NCI-H1694 treated with DMSO at 0.1 percent for 48 hours (cell line): ENCODE measurements at regions not wholly inside any gene's neighbourhood (a gene's known extent, or its start where the extent isn't known, plus 50 kb on each side); places are given as distances from the start of the nearest gene placed in this dataset.
"Not testable (repeated sequence)": the region's sequence is repeated elsewhere in the genome, so short reads cannot be mapped to it uniquely, and the experiment has no call there.

Experiments used
- DNase-seq: peaks from one replicate; lab custom pipeline; 2025; lab: John Stamatoyannopoulos, UW

- no peak for DNase-seq
These were observed 375.9 kb downstream of the NXPH1 start for GRCh38 chr7:8809320-8809719.

- DNase-seq = no peak
These were observed 384.1 kb downstream of the NXPH1 start for GRCh38 chr7:8817448-8818036.

- DNase-seq = no peak
These were observed 385.0 kb downstream of the NXPH1 start for GRCh38 chr7:8818406-8818805.

GRCh38 chr7:8822595-8822994 lies 389.2 kb downstream of the NXPH1 start:
- DNase-seq = no peak

- peak; percentile 4 for DNase-seq
These were observed 390.1 kb downstream of the NXPH1 start for GRCh38 chr7:8823486-8823885.

DNA sequence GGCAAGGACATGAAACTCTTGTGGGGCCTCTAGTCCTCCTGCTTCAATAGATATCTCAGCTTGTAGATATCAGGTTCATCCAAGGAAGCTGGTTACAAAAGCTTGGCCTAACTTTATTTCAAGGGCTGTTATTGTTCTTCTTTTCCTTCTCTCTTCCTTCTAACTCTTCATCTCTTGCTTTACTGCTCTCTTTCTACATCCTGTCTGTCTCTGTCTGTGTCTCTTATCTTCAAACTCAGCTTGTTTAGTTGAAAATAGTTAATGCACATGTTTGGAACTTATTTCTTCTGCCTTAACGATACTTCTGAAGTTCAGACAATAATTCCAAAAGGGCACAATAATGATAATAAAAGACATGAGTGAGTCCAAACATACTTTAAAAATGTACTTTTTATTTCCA lies 393.9 kb downstream of the NXPH1 start:
- no peak for DNase-seq

DNA sequence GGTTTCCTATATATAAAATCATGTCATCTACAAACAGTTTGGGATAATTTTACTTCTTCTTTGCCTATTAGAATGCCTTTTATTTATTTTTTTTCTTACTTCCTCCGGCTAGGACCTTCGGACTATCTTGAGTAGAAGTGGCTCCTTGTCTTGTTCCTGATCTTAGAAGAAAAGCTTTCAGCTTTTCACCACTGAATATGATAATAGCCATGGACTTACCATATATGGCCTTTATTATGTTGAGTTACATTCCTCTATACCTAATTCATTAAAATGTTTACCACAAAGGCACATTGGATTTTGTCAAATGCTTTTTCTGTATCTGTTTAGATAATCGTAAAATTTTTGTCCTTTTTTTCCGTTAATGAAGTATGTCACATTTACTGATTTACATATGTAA lies 395.7 kb downstream of the NXPH1 start:
- no peak for DNase-seq

- DNase-seq = no peak
These were observed 398.0 kb downstream of the NXPH1 start for GRCh38 chr7:8831376-8831775.

- no peak for DNase-seq
These were observed 399.9 kb downstream of the NXPH1 start for GRCh38 chr7:8833355-8833754.

DNA sequence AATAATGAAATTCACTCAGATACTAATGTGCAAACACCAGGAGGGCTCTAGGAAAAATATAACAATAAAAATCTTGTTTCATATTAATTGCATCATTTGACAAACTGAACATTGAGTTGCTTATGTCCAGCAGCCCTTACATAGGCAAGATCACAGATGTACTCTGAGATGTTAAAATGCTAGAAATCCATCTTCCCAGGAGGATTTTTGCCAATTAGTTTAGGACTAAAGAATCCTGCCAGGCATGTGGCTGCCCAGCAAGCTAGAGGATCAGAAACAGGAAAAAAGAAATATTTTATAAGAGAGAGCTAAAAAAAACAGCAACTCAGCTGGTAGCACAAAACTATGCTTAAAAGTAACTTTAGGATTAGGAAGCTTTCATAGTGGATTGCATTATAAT lies 407.8 kb downstream of the NXPH1 start:
- no peak for DNase-seq

- DNase-seq = no peak
These were observed 438.3 kb downstream of the NXPH1 start for GRCh38 chr7:8871716-8872115.

GRCh38 chr7:8881916-8882315 lies 448.5 kb downstream of the NXPH1 start:
- no peak for DNase-seq

- no peak for DNase-seq
These were observed 452.1 kb downstream of the NXPH1 start for GRCh38 chr7:8885480-8886000.

GRCh38 chr7:8890346-8890745 lies 456.9 kb downstream of the NXPH1 start:
- not testable (repeated sequence) for DNase-seq

DNA sequence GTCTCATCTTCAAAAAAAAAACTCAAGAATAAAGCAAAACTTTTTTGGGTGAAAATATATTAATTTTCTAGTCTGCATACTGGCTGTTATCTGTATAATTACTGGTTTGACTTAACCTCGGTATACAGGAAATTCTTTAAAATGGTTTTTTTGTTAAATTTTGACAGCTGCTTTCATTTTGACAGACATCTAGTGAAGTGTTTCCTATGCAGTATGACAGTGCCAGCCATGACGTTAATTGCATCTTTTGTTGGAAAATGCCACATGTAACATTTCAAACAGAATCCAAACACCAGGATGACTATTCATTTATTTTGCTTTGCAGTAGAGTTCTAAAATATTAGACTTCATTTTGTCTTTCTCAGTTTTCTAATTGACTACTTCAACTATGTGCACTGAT lies 460.4 kb downstream of the NXPH1 start:
- DNase-seq = no peak

DNA sequence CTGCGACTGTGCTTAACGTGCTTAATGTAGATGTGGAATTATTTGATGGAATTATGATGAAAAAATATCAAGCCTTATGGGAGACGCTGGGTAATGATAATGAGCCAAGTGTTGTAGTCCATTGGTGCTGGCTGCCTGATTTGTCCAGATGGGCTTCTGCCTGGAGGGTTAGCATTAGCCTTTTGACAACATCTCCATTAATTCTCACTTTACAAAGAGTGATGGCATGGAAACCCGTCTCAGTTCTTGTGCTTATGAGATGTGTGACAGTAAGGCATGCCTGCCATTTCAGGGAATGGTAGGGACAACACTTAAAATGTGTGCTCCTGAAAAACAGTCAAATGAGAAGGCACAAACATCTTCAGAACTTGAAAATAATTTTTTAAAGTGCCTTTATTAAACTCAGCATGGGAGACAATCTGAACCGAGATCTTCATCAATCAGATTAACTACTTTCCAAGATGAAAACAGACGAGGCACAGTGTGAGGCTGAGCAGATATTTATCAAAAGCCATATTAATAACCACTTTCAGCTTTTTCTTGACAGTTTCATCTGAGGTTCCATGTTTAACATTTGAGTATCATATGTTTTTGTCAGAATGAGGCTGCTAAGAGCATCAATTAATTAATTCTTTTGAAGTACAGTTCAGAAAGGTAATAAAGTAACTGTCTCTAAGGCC lies 473.1 kb downstream of the NXPH1 start:
- no peak for DNase-seq

DNA sequence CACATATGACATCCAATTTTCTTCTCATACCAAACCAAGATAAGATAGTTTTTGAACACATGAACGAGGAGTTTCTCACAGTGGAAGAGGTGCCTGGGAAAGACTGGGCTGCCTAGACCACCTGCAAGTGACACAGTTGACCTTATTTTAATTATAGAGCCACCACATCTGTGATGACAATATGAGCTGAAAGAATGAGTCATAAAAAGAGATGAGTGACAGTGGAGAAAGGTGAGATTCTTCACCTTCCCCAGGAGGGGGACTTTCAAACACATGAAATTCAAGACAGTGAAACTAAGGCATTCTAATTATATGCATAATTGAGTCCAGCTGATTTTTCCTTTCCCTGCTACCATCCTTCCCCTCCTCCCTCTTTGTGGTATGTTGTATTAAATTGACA lies 475.5 kb downstream of the NXPH1 start:
- DNase-seq = no peak

- DNase-seq = no peak
These were observed 480.3 kb downstream of the NXPH1 start for GRCh38 chr7:8913682-8914081.

DNA sequence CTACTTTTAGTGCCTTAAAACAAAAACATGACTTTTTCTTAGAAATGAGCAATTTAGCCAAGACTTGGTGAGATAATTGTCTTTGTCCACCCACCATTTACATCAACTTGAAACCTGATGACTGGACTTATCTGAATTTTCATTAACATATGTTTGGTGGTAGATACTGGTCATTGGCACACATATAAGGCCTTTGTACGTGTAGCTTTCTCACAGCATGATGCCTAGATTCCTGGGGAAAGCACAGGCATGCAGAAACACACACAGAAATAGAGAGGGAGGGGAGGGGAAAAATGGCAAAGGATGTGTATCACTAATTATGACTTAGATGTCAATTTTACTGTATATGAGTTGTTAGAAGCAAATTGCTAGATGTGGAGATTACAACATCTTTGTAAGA lies 488.4 kb downstream of the NXPH1 start:
- no peak for DNase-seq

GRCh38 chr7:8922726-8923125 lies 489.3 kb downstream of the NXPH1 start:
- DNase-seq = no peak

DNA sequence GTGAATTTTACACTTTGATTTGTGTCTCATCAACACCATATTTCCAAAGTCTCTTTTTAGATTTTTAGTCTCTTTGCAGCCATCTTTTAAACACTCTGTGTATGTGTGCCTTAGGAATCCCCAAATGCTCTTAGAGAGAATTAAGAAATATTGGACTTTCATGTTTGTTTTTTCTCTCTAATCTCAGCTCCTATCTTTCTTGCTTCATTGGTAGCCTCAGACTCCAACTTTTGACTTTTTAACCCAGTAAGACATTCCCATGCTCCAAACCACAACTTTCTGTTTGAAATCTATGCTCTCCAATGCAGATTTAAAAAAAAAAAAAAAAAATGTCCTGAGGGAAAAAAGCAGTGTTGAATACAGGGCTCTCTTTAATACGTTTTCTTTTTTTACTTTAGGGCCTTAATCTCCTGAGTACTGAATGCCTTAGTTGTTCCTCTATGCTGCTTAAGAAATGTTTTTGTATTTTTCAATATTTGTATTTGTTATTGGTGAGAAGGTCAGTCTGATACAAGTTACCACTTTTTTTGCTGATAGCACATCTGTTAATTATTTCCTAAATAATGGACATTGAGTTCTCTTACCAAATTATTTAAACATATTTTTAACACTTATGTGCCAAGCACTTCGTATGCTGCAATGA lies 489.9 kb downstream of the NXPH1 start:
- DNase-seq = no peak

- no peak for DNase-seq
These were observed 498.7 kb downstream of the NXPH1 start for GRCh38 chr7:8931906-8932646.

GRCh38 chr7:8932751-8933150 lies 499.3 kb downstream of the NXPH1 start:
- no peak for DNase-seq
